ENCODE measurements at regions not wholly inside any gene's neighbourhood (a gene's known extent, or its start where the extent isn't known, plus 50 kb on each side); places are given as distances from the start of the nearest gene placed in this dataset.

- CTCF ChIA-PET = no interaction called here
- H3K9me3 ChIP-seq (ENCODE audit: control insufficient read depth, insufficient read depth, low read depth, low read length) = no peaks in the 10 kb centered on the region
- BruUV-seq (replicated peaks) = no TSS peak
- TF ChIP-seq REST (IDR thresholded peaks at IDR 0.05; ENCODE audit: insufficient read depth in 1 of 2, low read depth in 2 of 2, low read length in 1 of 2) (no peak), TCF7L2 (IDR thresholded peaks at IDR 0.05; ENCODE audit: low read depth, low read length) (no peak), SIN3A (IDR thresholded peaks at IDR 0.05; ENCODE audit: borderline replicate concordance, insufficient read depth, low read depth, low read length) (no peak), CTCF (IDR thresholded peaks at IDR 0.05) (no peak), POLR2AphosphoS5 (IDR thresholded peaks at IDR 0.05; ENCODE audit: low read depth, low read length) (no peak)
- intact Hi-C loops (cut with micrococcal nuclease; ENCODE audit: unreplicated experiment) = no loop called here
- POLR2A ChIA-PET = no interaction called here
- ATAC-seq = no peak
- H3K4me1 ChIP-seq (ENCODE audit: control insufficient read depth, insufficient read depth, low read length) = no peaks in the 10 kb centered on the region
- in situ Hi-C loops (cut with HindIII; ENCODE audit: low pct_unique_long_range_greater_than_20kb, low sequenced_read_pairs) = no loop called here
- H3K36me3 ChIP-seq (ENCODE audit: control insufficient read depth, insufficient read depth, low read length) = no peaks in the 10 kb centered on the region
- H3K4me3 ChIP-seq (ENCODE audit: low read depth in 2 of 2, low read length in 2 of 2) = peak overlapping the region in 1 of 2 experiments; percentile 27; a peak in 2 of 4 replicates
- H3K27ac ChIP-seq (ENCODE audit: low read length) = no peak overlapping the region
- DNase-seq (ENCODE audit: low read depth, low spot score) = no peak
- no peaks in the 10 kb centered on the region for H3K27me3 ChIP-seq (ENCODE audit: control insufficient read depth, insufficient read depth, low read length)
Observed at GRCh38 chr2:76569819-76570218, 859.1 kb upstream of the GCFC2 start.

- POLR2A ChIA-PET = no interaction called here
- Histone ChIP-seq H3K27me3 (ENCODE audit: control insufficient read depth, insufficient read depth, low read length) (no peaks in the 10 kb centered on the region), H3K4me1 (ENCODE audit: control insufficient read depth, insufficient read depth, low read length) (no peaks in the 10 kb centered on the region), H3K9me3 (ENCODE audit: control insufficient read depth, insufficient read depth, low read depth, low read length) (no peaks in the 10 kb centered on the region), H3K4me3 (ENCODE audit: low read depth in 2 of 2, low read length in 2 of 2) (no peak overlapping the region), H3K27ac (ENCODE audit: low read length) (no peak overlapping the region), H3K36me3 (ENCODE audit: control insufficient read depth, insufficient read depth, low read length) (no peaks in the 10 kb centered on the region)
- DNase-seq (ENCODE audit: low read depth, low spot score) (no peak), ATAC-seq (no peak)
- no peak for TF ChIP-seq TCF7L2 (IDR thresholded peaks at IDR 0.05; ENCODE audit: low read depth, low read length)
- TF ChIP-seq SIN3A (IDR thresholded peaks at IDR 0.05; ENCODE audit: borderline replicate concordance, insufficient read depth, low read depth, low read length) = no peak
- TF ChIP-seq POLR2AphosphoS5 (IDR thresholded peaks at IDR 0.05; ENCODE audit: low read depth, low read length) = no peak
- no peak for TF ChIP-seq REST (IDR thresholded peaks at IDR 0.05; ENCODE audit: insufficient read depth in 1 of 2, low read depth in 2 of 2, low read length in 1 of 2)
- TF ChIP-seq CTCF (IDR thresholded peaks at IDR 0.05) = no peak
- no TSS peak for BruUV-seq (replicated peaks)
- in situ Hi-C loops (cut with HindIII; ENCODE audit: low pct_unique_long_range_greater_than_20kb, low sequenced_read_pairs) (no loop called here), intact Hi-C loops (cut with micrococcal nuclease; ENCODE audit: unreplicated experiment) (no loop called here)
- CTCF ChIA-PET = no interaction called here
Observed at GRCh38 chr2:76567478-76567877, 856.8 kb upstream of the GCFC2 start.

All from Panc1 (cell line).